Lung (tissue), 11 donors: ENCODE measurements at regions not wholly inside any gene's neighbourhood (a gene's known extent, or its start where the extent isn't known, plus 50 kb on each side); places are given as distances from the start of the nearest gene placed in this dataset.
"Not testable (repeated sequence)": the region's sequence is repeated elsewhere in the genome, so short reads cannot be mapped to it uniquely, and the experiment has no call there.

Source experiments
- ATAC-seq: fragments of 200-7000 bp; cut with Tn5 transposase; one replicate; pipeline ENCODE4 v1.9.1; 2020; ENCODE audit warnings: moderate number of reproducible peaks; ENCODE audit not compliant: insufficient read depth, low FRiP score
- DNase-seq, 3 donors: peaks; one replicate each; pipeline ENCODE4 v3.0.0-alpha.2; 2013 to 2017
- H3K27ac ChIP-seq, 2 donors: one replicate each; pipeline ENCODE4 v1.5.1; 2013; ENCODE audit warnings: mild to moderate bottlenecking in 2 of 2, moderate library complexity in 2 of 2, control low read depth in 1 of 2, inconsistent platforms in 1 of 2, low read depth in 1 of 2, low read length in 1 of 2
- H3K27me3 ChIP-seq, 3 donors: one replicate each; pipeline ENCODE4 v1.5.1; 2013; ENCODE audit warnings: low read length in 2 of 3; ENCODE audit not compliant: control insufficient read depth in 3 of 3, insufficient read depth in 3 of 3
- H3K36me3 ChIP-seq, 4 donors: one replicate each; pipeline ENCODE4 v1.5.1; 2013; ENCODE audit warnings: low read length in 4 of 4, mild to moderate bottlenecking in 1 of 4, moderate library complexity in 1 of 4; ENCODE audit not compliant: control insufficient read depth in 4 of 4, insufficient read depth in 4 of 4
- H3K4me1 ChIP-seq, 5 donors: one replicate each; pipeline ENCODE4 v1.5.1; 2013; ENCODE audit warnings: low read length in 5 of 5, mild to moderate bottlenecking in 2 of 5, moderate library complexity in 1 of 5; ENCODE audit not compliant: control insufficient read depth in 5 of 5, insufficient read depth in 5 of 5
- H3K4me3 ChIP-seq: one replicate; pipeline ENCODE4 v1.5.1; 2013; ENCODE audit warnings: mild to moderate bottlenecking, control low read depth, moderate library complexity
- H3K9ac ChIP-seq, 2 donors: one replicate each; pipeline ENCODE4 v1.5.1; 2013; ENCODE audit warnings: low read length in 2 of 2, control low read depth in 1 of 2; ENCODE audit not compliant: insufficient read depth in 1 of 2
- H3K9me3 ChIP-seq, 4 donors: one replicate each; pipeline ENCODE4 v1.5.1; 2013; ENCODE audit warnings: low read length in 3 of 4, mild to moderate bottlenecking in 1 of 4, moderate library complexity in 1 of 4; ENCODE audit not compliant: control insufficient read depth in 4 of 4, insufficient read depth in 3 of 4
- CTCF ChIP-seq: IDR thresholded peaks from 2 replicates; pipeline ENCODE4 v1.5.1; 2012; ENCODE audit warnings: mild to moderate bottlenecking; ENCODE audit errors: control extremely low read depth, extremely low read depth
- WGBS, 2 donors: extraction: QIAGEN DNeasy Blood & Tissue Kit; methylation state at CpG; one replicate each; pipeline ENCODE4 v1.1.7; 2013; 5-methylcytosine and 5-hydroxymethylcytosine counted together
- donor health status: control.
- donor health status: control.
- donor health status: Bipolar disorder and iron deficiency.
- donor health status: healthy.
- donor health status: DM: yes; HTN: yes; CAD: no.

GRCh38 chr7:152544971-152545619, 109.3 kb upstream of the KMT2C start:
- Histone ChIP-seq H3K27ac (no peak overlapping the region), H3K4me3 (no peak overlapping the region), H3K9me3 (no peaks in the 10 kb centered on the region), H3K27me3 (no peaks in the 10 kb centered on the region), H3K9ac (no peak overlapping the region), H3K36me3 (no peaks in the 10 kb centered on the region), H3K4me1 (no peaks in the 10 kb centered on the region)
- no peak for TF ChIP-seq CTCF
- ATAC-seq (no peak), DNase-seq (no peak)
- 65 to 76% methylated on average over 13 of the region's 13 CpGs for WGBS, 2 donors

GRCh38 chr7:152544481-152544927, 108.7 kb upstream of the KMT2C start:
- Histone ChIP-seq H3K36me3 (no peaks in the 10 kb centered on the region), H3K27me3 (no peaks in the 10 kb centered on the region), H3K4me3 (no peak overlapping the region), H3K27ac (no peak overlapping the region), H3K9me3 (no peaks in the 10 kb centered on the region), H3K9ac (no peak overlapping the region), H3K4me1 (no peaks in the 10 kb centered on the region)
- no peak for TF ChIP-seq CTCF
- WGBS, 2 donors = 67 to 71% methylated on average over 21 of the region's 21 CpGs
- no peak for ATAC-seq
- no peak for DNase-seq

- H3K9me3 ChIP-seq = no peaks in the 10 kb centered on the region
- H3K9ac ChIP-seq = no peak overlapping the region
- H3K4me3 ChIP-seq = no peak overlapping the region
- DNase-seq (no peak), ATAC-seq (no peak)
- no peaks in the 10 kb centered on the region for H3K4me1 ChIP-seq
- no peak overlapping the region for H3K27ac ChIP-seq
- H3K27me3 ChIP-seq = no peaks in the 10 kb centered on the region
- H3K36me3 ChIP-seq = no peaks in the 10 kb centered on the region
- no peak for TF ChIP-seq CTCF
- WGBS, 2 donors = 81 to 83% methylated on average over 5 of the region's 5 CpGs
Observed at GRCh38 chr7:152543799-152544198, 108.0 kb upstream of the KMT2C start.

DNA sequence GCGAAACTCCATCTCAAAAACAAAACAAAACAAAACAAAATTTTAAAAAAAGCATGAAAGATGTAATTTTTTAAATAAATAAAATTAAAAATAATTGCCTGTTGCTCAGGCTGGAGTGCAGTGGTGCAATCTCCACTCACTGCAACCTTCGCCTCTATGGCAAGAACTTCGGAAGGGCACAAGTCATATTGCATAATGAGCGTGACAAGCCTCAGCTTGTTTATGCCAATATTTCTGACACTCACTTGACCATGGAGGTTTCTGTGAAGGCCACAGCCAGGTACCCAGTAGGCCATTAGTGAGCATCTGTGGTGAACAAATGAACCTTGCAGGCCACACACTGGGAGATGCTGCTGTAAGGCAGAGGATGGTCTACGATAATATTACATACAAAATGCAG, 106.1 kb upstream of the KMT2C start:
- Histone ChIP-seq H3K4me1 (no peaks in the 10 kb centered on the region), H3K4me3 (no peak overlapping the region), H3K27me3 (no peaks in the 10 kb centered on the region), H3K9me3 (no peaks in the 10 kb centered on the region), H3K27ac (no peak overlapping the region), H3K9ac (no peak overlapping the region), H3K36me3 (no peaks in the 10 kb centered on the region)
- TF ChIP-seq CTCF = no peak
- ATAC-seq (no peak), DNase-seq (no peak)
- 77 to 88% methylated on average over 5 of the region's 5 CpGs for WGBS, 2 donors

- WGBS, 2 donors = 96% methylated on average over 17 of the region's 17 CpGs
- H3K4me1 ChIP-seq, H3K4me3 ChIP-seq, H3K27me3 ChIP-seq, H3K36me3 ChIP-seq, H3K27ac ChIP-seq, DNase-seq, H3K9ac ChIP-seq, ATAC-seq, H3K9me3 ChIP-seq: not testable (repeated sequence)
Observed at GRCh38 chr7:152539190-152539495, 103.3 kb upstream of the KMT2C start.
